HepG2 (cell line): ENCODE measurements at regions not wholly inside any gene's neighbourhood (a gene's known extent, or its start where the extent isn't known, plus 50 kb on each side); places are given as distances from the start of the nearest gene placed in this dataset.

Source experiments
- BRCA1 ChIP-seq: sonication (generic); formaldehyde crosslinking; IDR thresholded peaks from 2 replicates; pipeline ENCODE4 v1.4.0; 2020; ENCODE audit warnings: missing genetic modification reagents
- CBX2 ChIP-seq, 2 experiments: fragments of 200-600 bp in 1 of 2; sonication (generic); formaldehyde crosslinking in 1 of 2; IDR thresholded peaks; 2 replicates each; pipeline versions ENCODE4 v1.7.0 to v1.8.1; 2018 to 2022; ENCODE audit warnings: low read depth in 2 of 2, low read length in 1 of 2, mild to moderate bottlenecking in 1 of 2, missing genetic modification reagents in 1 of 2
- CENPT ChIP-seq: sonication (generic); formaldehyde crosslinking; IDR thresholded peaks from 2 replicates; pipeline ENCODE4 v1.8.0; 2022; ENCODE audit warnings: low read depth, mild to moderate bottlenecking, moderate library complexity, missing genetic modification reagents
- FOXJ3 ChIP-seq: sonication (generic); formaldehyde crosslinking; IDR thresholded peaks from 2 replicates; pipeline ENCODE4 v1.4.0; 2020; ENCODE audit warnings: missing genetic modification reagents, mild to moderate bottlenecking, borderline replicate concordance
- GABPB1 ChIP-seq: IDR thresholded peaks from 2 replicates; pipeline ENCODE4 v1.6.1; 2016; ENCODE audit warnings: mild to moderate bottlenecking, missing genetic modification reagents, moderate library complexity, missing compliant biosample characterization
- POLR2A ChIP-seq, 2 experiments: IDR thresholded peaks; 2 replicates each; pipeline ENCODE4 v1.6.1; 2011; ENCODE audit warnings: low read depth in 2 of 2, low read length in 2 of 2, mild to moderate bottlenecking in 1 of 2, moderate library complexity in 1 of 2; ENCODE audit not compliant: insufficient read depth in 1 of 2
- POLR2AphosphoS5 ChIP-seq: IDR thresholded peaks from 2 replicates; pipeline ENCODE4 v1.6.1; 2012; ENCODE audit warnings: low read depth, low read length
- SIN3A ChIP-seq: IDR thresholded peaks from 2 replicates; pipeline ENCODE4 v1.6.1; 2011; ENCODE audit warnings: low read depth, mild to moderate bottlenecking, control low read depth, low read length, borderline replicate concordance
- SP4 ChIP-seq: sonication (generic); formaldehyde crosslinking; IDR thresholded peaks from 2 replicates; pipeline ENCODE4 v1.8.1; 2023; ENCODE audit warnings: mild to moderate bottlenecking, missing genetic modification reagents
- TF ChIP-seq, protein P1 (sequence below): sonication (generic); formaldehyde crosslinking; IDR thresholded peaks from 2 replicates; pipeline ENCODE4 v1.5.0; 2020; ENCODE audit warnings: mild to moderate bottlenecking, missing genetic modification reagents, moderate library complexity
- TF ChIP-seq, protein P2 (sequence below): sonication (generic); formaldehyde crosslinking; IDR thresholded peaks from 2 replicates; pipeline ENCODE4 v1.4.0; 2020; ENCODE audit warnings: missing genetic modification reagents

- TF ChIP-seq, protein P1, sequence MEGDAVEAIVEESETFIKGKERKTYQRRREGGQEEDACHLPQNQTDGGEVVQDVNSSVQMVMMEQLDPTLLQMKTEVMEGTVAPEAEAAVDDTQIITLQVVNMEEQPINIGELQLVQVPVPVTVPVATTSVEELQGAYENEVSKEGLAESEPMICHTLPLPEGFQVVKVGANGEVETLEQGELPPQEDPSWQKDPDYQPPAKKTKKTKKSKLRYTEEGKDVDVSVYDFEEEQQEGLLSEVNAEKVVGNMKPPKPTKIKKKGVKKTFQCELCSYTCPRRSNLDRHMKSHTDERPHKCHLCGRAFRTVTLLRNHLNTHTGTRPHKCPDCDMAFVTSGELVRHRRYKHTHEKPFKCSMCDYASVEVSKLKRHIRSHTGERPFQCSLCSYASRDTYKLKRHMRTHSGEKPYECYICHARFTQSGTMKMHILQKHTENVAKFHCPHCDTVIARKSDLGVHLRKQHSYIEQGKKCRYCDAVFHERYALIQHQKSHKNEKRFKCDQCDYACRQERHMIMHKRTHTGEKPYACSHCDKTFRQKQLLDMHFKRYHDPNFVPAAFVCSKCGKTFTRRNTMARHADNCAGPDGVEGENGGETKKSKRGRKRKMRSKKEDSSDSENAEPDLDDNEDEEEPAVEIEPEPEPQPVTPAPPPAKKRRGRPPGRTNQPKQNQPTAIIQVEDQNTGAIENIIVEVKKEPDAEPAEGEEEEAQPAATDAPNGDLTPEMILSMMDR (CRISPR knock-in tag): no peak
- TF ChIP-seq POLR2A (IDR thresholded peaks at IDR 0.05; ENCODE audit: insufficient read depth in 1 of 2, low read depth in 2 of 2, low read length in 2 of 2) (no peak), BRCA1 (CRISPR knock-in tag) (no peak), CBX2 (IDR thresholded peaks at IDR 0.05; ENCODE audit: low read depth, low read length) (no peak), CBX2 (CRISPR knock-in tag; IDR thresholded peaks at IDR 0.05; ENCODE audit: low read depth) (no peak), POLR2AphosphoS5 (no peak), SP4 (no peak), CENPT (CRISPR knock-in tag) (no peak), FOXJ3 (CRISPR knock-in tag) (no peak), SIN3A (no peak), GABPB1 (CRISPR knock-in tag) (no peak)
- TF ChIP-seq, protein P2, sequence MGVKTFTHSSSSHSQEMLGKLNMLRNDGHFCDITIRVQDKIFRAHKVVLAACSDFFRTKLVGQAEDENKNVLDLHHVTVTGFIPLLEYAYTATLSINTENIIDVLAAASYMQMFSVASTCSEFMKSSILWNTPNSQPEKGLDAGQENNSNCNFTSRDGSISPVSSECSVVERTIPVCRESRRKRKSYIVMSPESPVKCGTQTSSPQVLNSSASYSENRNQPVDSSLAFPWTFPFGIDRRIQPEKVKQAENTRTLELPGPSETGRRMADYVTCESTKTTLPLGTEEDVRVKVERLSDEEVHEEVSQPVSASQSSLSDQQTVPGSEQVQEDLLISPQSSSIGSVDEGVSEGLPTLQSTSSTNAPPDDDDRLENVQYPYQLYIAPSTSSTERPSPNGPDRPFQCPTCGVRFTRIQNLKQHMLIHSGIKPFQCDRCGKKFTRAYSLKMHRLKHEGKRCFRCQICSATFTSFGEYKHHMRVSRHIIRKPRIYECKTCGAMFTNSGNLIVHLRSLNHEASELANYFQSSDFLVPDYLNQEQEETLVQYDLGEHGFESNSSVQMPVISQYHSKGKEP: no peak
These were observed 87.8 kb upstream of the SLC66A3 start for GRCh38 chr2:11067221-11068078.
